Aorta (tissue), 5 donors: ENCODE measurements at regions not wholly inside any gene's neighbourhood (a gene's known extent, or its start where the extent isn't known, plus 50 kb on each side); places are given as distances from the start of the nearest gene placed in this dataset.

Experiments
- ATAC-seq: fragments of 200-7000 bp; cut with Tn5 transposase; one replicate; pipeline ENCODE4 v1.9.1; 2022; ENCODE audit warnings: moderate library complexity; ENCODE audit not compliant: low FRiP score
- DNase-seq, 2 donors: peaks; one replicate each; pipeline ENCODE4 v3.0.0-alpha.2; 2020
- H3K27ac ChIP-seq, 2 donors: one replicate each; pipeline ENCODE4 v1.5.1; 2013; ENCODE audit warnings: low read length in 2 of 2, mild to moderate bottlenecking in 2 of 2, moderate library complexity in 2 of 2, control low read depth in 1 of 2, inconsistent platforms in 1 of 2, low read depth in 1 of 2
- H3K27me3 ChIP-seq, 2 donors: one replicate each; pipeline ENCODE4 v1.6.1; 2013; ENCODE audit warnings: control low read depth in 1 of 2, low read length in 1 of 2, mild to moderate bottlenecking in 1 of 2, moderate library complexity in 1 of 2; ENCODE audit not compliant: insufficient read depth in 2 of 2, control insufficient read depth in 1 of 2
- H3K36me3 ChIP-seq, 2 donors: one replicate each; pipeline ENCODE4 v1.6.1; 2013; ENCODE audit warnings: control low read depth in 1 of 2, low read length in 1 of 2, mild to moderate bottlenecking in 1 of 2; ENCODE audit not compliant: insufficient read depth in 2 of 2, control insufficient read depth in 1 of 2
- H3K4me1 ChIP-seq, 2 donors: one replicate each; pipeline ENCODE4 v1.6.1; 2013; ENCODE audit warnings: low read length in 2 of 2, control low read depth in 1 of 2, mild to moderate bottlenecking in 1 of 2, moderate library complexity in 1 of 2; ENCODE audit not compliant: insufficient read depth in 2 of 2, control insufficient read depth in 1 of 2
- H3K4me3 ChIP-seq, 2 donors: one replicate each; pipeline ENCODE4 v1.5.1; 2013; ENCODE audit warnings: low read length in 2 of 2, control low read depth in 1 of 2, mild to moderate bottlenecking in 1 of 2
- H3K9me3 ChIP-seq: one replicate; pipeline ENCODE4 v1.6.1; 2013; ENCODE audit warnings: mild to moderate bottlenecking, low read length; ENCODE audit not compliant: control insufficient read depth
- WGBS, 2 donors: extraction: QIAGEN DNeasy Blood & Tissue Kit; methylation state at CpG; one replicate each; pipeline ENCODE4 v1.1.7; 2013; 5-methylcytosine and 5-hydroxymethylcytosine counted together
- intact Hi-C, 2 donors: fragments of 100-400 bp; cut with DNase I; formaldehyde crosslinking; loops; one replicate each; pipeline versions ENCODE4 v1.14.2 to v1.15.0; 2022
- donor health status: healthy with polysubstance abuse.
- donor health status: Bipolar disorder and iron deficiency.
- donor health status: DM: no; HTN: no; CAD: no.
- donor health status: DM: no; HTN: no; CAD: no.
- donor health status: DM: yes; HTN: yes; CAD: no.

- no peaks in the 10 kb centered on the region for H3K4me1 ChIP-seq
- no peaks in the 10 kb centered on the region for H3K36me3 ChIP-seq
- no peak for DNase-seq
- no peak overlapping the region for H3K27ac ChIP-seq
- H3K4me3 ChIP-seq = no peak overlapping the region
- intact Hi-C loops = no loop called here
- ATAC-seq = no peak
- 87 to 89% methylated on average over 7 of the region's 7 CpGs for WGBS, 2 donors
- H3K9me3 ChIP-seq = peaks cover 2% of the 10 kb centered on the region
- H3K27me3 ChIP-seq = no peaks in the 10 kb centered on the region
Observed at GRCh38 chr22:48242461-48242864, 1480.0 kb downstream of the TBC1D22A start.

- intact Hi-C loops = no loop called here
- Histone ChIP-seq H3K4me3 (no peak overlapping the region), H3K27me3 (no peaks in the 10 kb centered on the region), H3K9me3 (peaks cover 2% of the 10 kb centered on the region), H3K4me1 (no peaks in the 10 kb centered on the region), H3K36me3 (no peaks in the 10 kb centered on the region), H3K27ac (no peak overlapping the region)
- ATAC-seq (no peak), DNase-seq (no peak)
- 82% methylated on average over 16 of the region's 16 CpGs for WGBS, 2 donors
Observed at GRCh38 chr22:48241658-48242057, 1479.2 kb downstream of the TBC1D22A start.

GRCh38 chr22:48240935-48241230, 1478.4 kb downstream of the TBC1D22A start:
- H3K36me3 ChIP-seq = no peaks in the 10 kb centered on the region
- no peaks in the 10 kb centered on the region for H3K27me3 ChIP-seq
- ATAC-seq (no peak), DNase-seq (no peak)
- peaks cover 2% of the 10 kb centered on the region for H3K9me3 ChIP-seq
- intact Hi-C loops = no loop called here
- H3K4me1 ChIP-seq = no peaks in the 10 kb centered on the region
- no peak overlapping the region for H3K27ac ChIP-seq
- 89 to 90% methylated on average over 8 of the region's 8 CpGs for WGBS, 2 donors
- H3K4me3 ChIP-seq = no peak overlapping the region

DNA sequence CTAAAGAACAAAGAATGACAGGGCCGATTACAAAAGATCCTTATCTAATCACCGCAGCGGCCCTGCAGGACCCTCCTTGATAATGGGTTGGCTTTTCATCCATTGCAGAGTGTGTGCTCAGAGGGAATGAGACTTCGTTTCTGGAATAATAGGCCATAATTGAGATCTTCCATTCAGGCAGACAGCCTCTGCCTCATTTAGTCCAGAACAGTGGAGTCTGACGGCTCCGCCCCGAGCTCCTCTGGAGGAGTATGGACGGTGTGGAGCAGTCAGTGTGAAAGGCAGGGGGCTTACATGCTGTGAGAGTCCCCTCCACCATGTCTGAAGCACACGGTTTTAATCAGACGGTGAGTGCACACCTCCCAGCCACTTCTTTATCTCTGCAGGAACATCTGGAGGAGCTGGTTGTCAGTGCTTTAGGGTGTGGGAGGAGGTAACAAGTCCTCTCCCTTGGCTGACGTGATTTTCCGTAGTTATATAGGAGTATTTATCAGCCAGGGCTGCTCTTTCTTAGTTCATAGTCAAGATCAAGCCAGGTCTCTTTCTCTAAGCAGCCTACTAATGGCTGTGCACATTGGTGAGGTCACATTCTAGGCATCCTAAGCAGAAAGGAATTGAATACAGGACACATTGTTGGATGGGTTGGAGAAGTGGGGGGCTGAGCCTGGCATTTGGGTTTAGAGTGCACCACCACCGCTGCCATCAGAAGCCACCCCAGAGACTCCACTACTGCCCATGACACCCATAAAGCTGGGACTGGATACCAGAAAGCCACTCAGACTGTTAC, 1477.9 kb downstream of the TBC1D22A start:
- intact Hi-C loops = no loop called here
- Histone ChIP-seq H3K4me1 (no peaks in the 10 kb centered on the region), H3K4me3 (no peak overlapping the region), H3K36me3 (no peaks in the 10 kb centered on the region), H3K27me3 (no peaks in the 10 kb centered on the region), H3K9me3 (peaks cover 4% of the 10 kb centered on the region), H3K27ac (no peak overlapping the region)
- WGBS, 2 donors = 55 to 62% methylated on average over 13 of the region's 13 CpGs
- DNase-seq (no peak), ATAC-seq (no peak)

GRCh38 chr22:48239461-48240147, 1477.2 kb downstream of the TBC1D22A start:
- ATAC-seq (no peak), DNase-seq (no peak)
- intact Hi-C loops = no loop called here
- no peaks in the 10 kb centered on the region for H3K36me3 ChIP-seq
- no peak overlapping the region for H3K4me3 ChIP-seq
- peaks cover 4% of the 10 kb centered on the region for H3K9me3 ChIP-seq
- 36 to 43% methylated on average over 11 of the region's 11 CpGs for whole genome bisulfite sequencing, 2 donors
- no peaks in the 10 kb centered on the region for H3K27me3 ChIP-seq
- H3K27ac ChIP-seq = no peak overlapping the region
- H3K4me1 ChIP-seq = no peaks in the 10 kb centered on the region

DNA sequence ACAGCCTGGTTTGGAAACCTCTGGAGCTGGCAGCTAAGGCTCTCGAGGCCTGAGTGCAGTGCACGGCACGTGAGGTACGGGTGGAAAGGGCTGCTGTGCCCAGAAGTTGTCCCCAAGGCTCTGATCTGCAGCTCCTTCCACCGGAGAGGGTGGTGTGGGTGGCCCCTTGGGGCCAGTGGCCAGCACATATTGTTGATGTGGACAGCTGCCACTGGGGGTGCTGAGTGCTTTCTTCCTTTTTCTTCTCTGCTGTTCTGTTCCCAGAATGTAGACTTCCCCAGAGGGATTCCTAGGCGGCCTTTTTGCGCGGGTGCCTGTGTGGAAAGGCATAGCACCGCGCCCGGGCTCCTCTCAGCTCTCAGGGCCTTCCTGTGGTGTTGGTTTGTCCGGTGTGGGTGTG, 1476.5 kb downstream of the TBC1D22A start:
- H3K36me3 ChIP-seq = no peaks in the 10 kb centered on the region
- no peak overlapping the region for H3K4me3 ChIP-seq
- WGBS, 2 donors = 16 to 24% methylated on average over 12 of the region's 12 CpGs
- no peak overlapping the region for H3K27ac ChIP-seq
- DNase-seq (no peak), ATAC-seq (no peak)
- intact Hi-C loops = no loop called here
- no peaks in the 10 kb centered on the region for H3K27me3 ChIP-seq
- H3K9me3 ChIP-seq = peaks cover 5% of the 10 kb centered on the region
- no peaks in the 10 kb centered on the region for H3K4me1 ChIP-seq

- intact Hi-C loops = no loop called here
- Histone ChIP-seq H3K27ac (no peak overlapping the region), H3K4me3 (no peak overlapping the region), H3K4me1 (no peaks in the 10 kb centered on the region), H3K9me3 (peaks cover 6% of the 10 kb centered on the region), H3K36me3 (no peaks in the 10 kb centered on the region), H3K27me3 (no peaks in the 10 kb centered on the region)
- WGBS, 2 donors = 66 to 70% methylated on average over 9 of the region's 9 CpGs
- DNase-seq (no peak), ATAC-seq (no peak)
Observed at GRCh38 chr22:48238284-48238915, 1476.0 kb downstream of the TBC1D22A start.

- Histone ChIP-seq H3K4me1 (no peaks in the 10 kb centered on the region), H3K4me3 (no peak overlapping the region), H3K27me3 (no peaks in the 10 kb centered on the region), H3K27ac (no peak overlapping the region), H3K36me3 (no peaks in the 10 kb centered on the region), H3K9me3 (peaks cover 6% of the 10 kb centered on the region)
- ATAC-seq (peak; percentile 28), DNase-seq (no peak)
- WGBS, 2 donors = 77 to 84% methylated on average over 21 of the region's 21 CpGs
- intact Hi-C loops = no loop called here
Observed at GRCh38 chr22:48237466-48238283, 1475.2 kb downstream of the TBC1D22A start.
